CD8-positive, alpha-beta memory T cell (primary cell): ENCODE measurements at regions not wholly inside any gene's neighbourhood (a gene's known extent, or its start where the extent isn't known, plus 50 kb on each side); places are given as distances from the start of the nearest gene placed in this dataset.

ENCODE experiments used
- CTCF ChIA-PET: fragments of 350-600 bp; sonication (Branson Sonifier 250); formaldehyde crosslinking; loops from one replicate; lab custom pipeline; 2021; ENCODE audit warnings: antibody characterized with exemption; lab: Charles Lee
- POLR2A ChIA-PET: fragments of 350-600 bp; sonication (Branson Sonifier 250); formaldehyde crosslinking; loops from one replicate; lab custom pipeline; 2021; ENCODE audit warnings: antibody characterized with exemption; lab: Charles Lee
- DNase-seq, 5 donors: peaks; one replicate each; pipeline versions ENCODE4 v3.0.0 to v3.0.0-alpha.2; 2020 to 2022; ENCODE audit warnings: mixed read lengths in 1 of 5
- H3K27ac ChIP-seq: one replicate; pipeline ENCODE4 v1.7.0; 2013; ENCODE audit warnings: low read depth, mild to moderate bottlenecking, low read length, moderate library complexity
- H3K27me3 ChIP-seq: 2 replicates; pipeline ENCODE4 v1.7.0; 2013; ENCODE audit warnings: low read length, mild to moderate bottlenecking; ENCODE audit not compliant: insufficient read depth, poor library complexity, severe bottlenecking
- H3K36me3 ChIP-seq: 2 replicates; pipeline ENCODE4 v1.7.0; 2013; ENCODE audit warnings: mild to moderate bottlenecking, low read length, moderate library complexity; ENCODE audit not compliant: insufficient read depth
- H3K4me1 ChIP-seq: 2 replicates; pipeline ENCODE4 v1.7.0; 2013; ENCODE audit warnings: mild to moderate bottlenecking, low read length, moderate library complexity; ENCODE audit not compliant: insufficient read depth
- H3K4me3 ChIP-seq: 2 replicates; pipeline ENCODE4 v1.7.0; 2013; ENCODE audit warnings: mild to moderate bottlenecking, low read length
- H3K9me3 ChIP-seq: 2 replicates; pipeline ENCODE4 v1.7.0; 2013; ENCODE audit warnings: mild to moderate bottlenecking, low read length
- H3K27ac Mint-ChIP-seq, 8 donors: one replicate each; pipeline ENCODE4 v1.8.0; 2020 to 2021; ENCODE audit warnings: mixed read lengths in 8 of 8, mild to moderate bottlenecking in 6 of 8, inconsistent platforms in 3 of 8, moderate library complexity in 3 of 8
- H3K27me3 Mint-ChIP-seq, 2 donors: one replicate each; pipeline ENCODE4 v1.8.0; 2020 to 2021; ENCODE audit warnings: mixed read lengths in 2 of 2, mild to moderate bottlenecking in 1 of 2, moderate library complexity in 1 of 2
- H3K36me3 Mint-ChIP-seq, 3 donors: one replicate each; pipeline ENCODE4 v1.8.0; 2020 to 2021; ENCODE audit warnings: mixed read lengths in 3 of 3, inconsistent platforms in 1 of 3, mild to moderate bottlenecking in 1 of 3
- H3K4me1 Mint-ChIP-seq, 3 donors: one replicate each; pipeline ENCODE4 v1.8.0; 2020 to 2021; ENCODE audit warnings: mixed read lengths in 3 of 3, inconsistent platforms in 1 of 3, mild to moderate bottlenecking in 1 of 3
- H3K4me3 Mint-ChIP-seq, 7 donors: one replicate each; pipeline ENCODE4 v1.8.0; 2020 to 2021; ENCODE audit warnings: mixed read lengths in 7 of 7, mild to moderate bottlenecking in 6 of 7, moderate library complexity in 4 of 7, inconsistent platforms in 2 of 7
- H3K9me3 Mint-ChIP-seq, 5 donors: one replicate each; pipeline ENCODE4 v1.8.0; 2020 to 2022; ENCODE audit warnings: mixed read lengths in 5 of 5, mild to moderate bottlenecking in 3 of 5, moderate library complexity in 2 of 5, inconsistent platforms in 1 of 5

- no peaks in the 10 kb centered on the region for H3K36me3 ChIP-seq
- ChIA-PET POLR2A (no interaction called here), CTCF (no interaction called here)
Observed at GRCh38 chr2:39487398-39488250, 50.5 kb upstream of the MAP4K3 start.

GRCh38 chr2:39488450-39488849 lies 51.4 kb upstream of the MAP4K3 start:
- no peak overlapping the region for H3K4me3 ChIP-seq
- H3K9me3 ChIP-seq, result no peaks in the 10 kb centered on the region
- CTCF ChIA-PET, result no interaction called here
- H3K27ac Mint-ChIP-seq, result peak overlapping the region in 1 of 8 donors; percentile 29
- no peaks in the 10 kb centered on the region for H3K36me3 Mint-ChIP-seq
- peaks cover 3 to 15% of the 10 kb centered on the region in 2 donors for H3K27me3 Mint-ChIP-seq
- no peaks in the 10 kb centered on the region for H3K9me3 Mint-ChIP-seq
- H3K27ac ChIP-seq, result no peak overlapping the region
- no peaks in the 10 kb centered on the region for H3K4me1 ChIP-seq
- no peaks in the 10 kb centered on the region for H3K27me3 ChIP-seq
- H3K4me1 Mint-ChIP-seq, result peaks cover 0 to 8% (median 5%) of the 10 kb centered on the region in 3 donors
- POLR2A ChIA-PET, result no interaction called here
- DNase-seq, result no peak
- H3K4me3 Mint-ChIP-seq, result no peak overlapping the region
- no peaks in the 10 kb centered on the region for H3K36me3 ChIP-seq

More at GRCh38 chr2:39487398-39488250, 50.5 kb upstream of the MAP4K3 start:
- peaks cover 0 to 8% (median 5%) of the 10 kb centered on the region in 3 donors for H3K4me1 Mint-ChIP-seq
- H3K27ac ChIP-seq, result no peak overlapping the region
- no peak for DNase-seq
- peaks cover 3 to 15% of the 10 kb centered on the region in 2 donors for H3K27me3 Mint-ChIP-seq
- H3K27me3 ChIP-seq, result no peaks in the 10 kb centered on the region
- no peaks in the 10 kb centered on the region for H3K9me3 Mint-ChIP-seq
- H3K4me3 Mint-ChIP-seq, result no peak overlapping the region
- H3K9me3 ChIP-seq, result no peaks in the 10 kb centered on the region
- H3K4me1 ChIP-seq, result no peaks in the 10 kb centered on the region
- no peaks in the 10 kb centered on the region for H3K36me3 Mint-ChIP-seq
- no peak overlapping the region for H3K27ac Mint-ChIP-seq
- H3K4me3 ChIP-seq, result no peak overlapping the region

GRCh38 chr2:39490586-39490985 lies 53.5 kb upstream of the MAP4K3 start:
- Histone ChIP-seq H3K36me3 (no peaks in the 10 kb centered on the region), H3K4me1 (no peaks in the 10 kb centered on the region), H3K4me3 (no peak overlapping the region), H3K9me3 (no peaks in the 10 kb centered on the region), H3K27ac (no peak overlapping the region), H3K27me3 (no peaks in the 10 kb centered on the region)
- Mint-ChIP-seq H3K27ac (no peak overlapping the region), H3K4me1 (peaks cover 0 to 8% (median 5%) of the 10 kb centered on the region in 3 donors), H3K4me3 (no peak overlapping the region), H3K27me3 (peaks cover 3 to 15% of the 10 kb centered on the region in 2 donors), H3K36me3 (peaks cover 0 to 5% (median 0%) of the 10 kb centered on the region in 3 donors), H3K9me3 (no peaks in the 10 kb centered on the region)
- POLR2A ChIA-PET, result no interaction called here
- no peak for DNase-seq
- CTCF ChIA-PET, result no interaction called here

- H3K9me3 ChIP-seq, result no peaks in the 10 kb centered on the region
- Mint-ChIP-seq H3K4me3 (no peak overlapping the region), H3K4me1 (peaks cover 0 to 8% (median 5%) of the 10 kb centered on the region in 3 donors), H3K27me3 (peaks cover 3 to 6% of the 10 kb centered on the region in 2 donors), H3K27ac (no peak overlapping the region), H3K36me3 (peaks cover 0 to 5% (median 1%) of the 10 kb centered on the region in 3 donors), H3K9me3 (no peaks in the 10 kb centered on the region)
- no peak overlapping the region for H3K4me3 ChIP-seq
- H3K36me3 ChIP-seq, result no peaks in the 10 kb centered on the region
- no peaks in the 10 kb centered on the region for H3K27me3 ChIP-seq
- ChIA-PET POLR2A (no interaction called here), CTCF (no interaction called here)
- no peak for DNase-seq
- no peaks in the 10 kb centered on the region for H3K4me1 ChIP-seq
- no peak overlapping the region for H3K27ac ChIP-seq
Observed at GRCh38 chr2:39491653-39492052, 54.6 kb upstream of the MAP4K3 start.

GRCh38 chr2:39492095-39492590 lies 55.1 kb upstream of the MAP4K3 start:
- CTCF ChIA-PET, result no interaction called here
- H3K4me3 ChIP-seq, result no peak overlapping the region

GRCh38 chr2:39492716-39493115 lies 55.6 kb upstream of the MAP4K3 start:
- Mint-ChIP-seq H3K36me3 (peaks cover 0 to 5% (median 1%) of the 10 kb centered on the region in 3 donors), H3K27me3 (peaks cover 3 to 6% of the 10 kb centered on the region in 2 donors), H3K4me3 (no peak overlapping the region), H3K9me3 (peaks cover 0 to 7% (median 0%) of the 10 kb centered on the region in 5 donors), H3K4me1 (peaks cover 0 to 8% (median 5%) of the 10 kb centered on the region in 3 donors), H3K27ac (no peak overlapping the region)
- no peak overlapping the region for H3K4me3 ChIP-seq
- H3K9me3 ChIP-seq, result no peaks in the 10 kb centered on the region
- H3K4me1 ChIP-seq, result no peaks in the 10 kb centered on the region
- POLR2A ChIA-PET, result no interaction called here
- no peaks in the 10 kb centered on the region for H3K36me3 ChIP-seq
- no peak overlapping the region for H3K27ac ChIP-seq
- no peak for DNase-seq
- CTCF ChIA-PET, result no interaction called here
- no peaks in the 10 kb centered on the region for H3K27me3 ChIP-seq

More at GRCh38 chr2:39492095-39492590, 55.1 kb upstream of the MAP4K3 start:
- DNase-seq, result no peak
- Mint-ChIP-seq H3K4me3 (no peak overlapping the region), H3K9me3 (peaks cover 0 to 3% (median 0%) of the 10 kb centered on the region in 5 donors), H3K27ac (no peak overlapping the region), H3K27me3 (peaks cover 3 to 6% of the 10 kb centered on the region in 2 donors), H3K36me3 (peaks cover 0 to 5% (median 1%) of the 10 kb centered on the region in 3 donors), H3K4me1 (peaks cover 0 to 8% (median 5%) of the 10 kb centered on the region in 3 donors)
- no peak overlapping the region for H3K27ac ChIP-seq
- H3K27me3 ChIP-seq, result no peaks in the 10 kb centered on the region
- POLR2A ChIA-PET, result no interaction called here
- H3K36me3 ChIP-seq, result no peaks in the 10 kb centered on the region
- H3K4me1 ChIP-seq, result no peaks in the 10 kb centered on the region
- H3K9me3 ChIP-seq, result no peaks in the 10 kb centered on the region

GRCh38 chr2:39494784-39495251 lies 57.7 kb upstream of the MAP4K3 start:
- no peak for DNase-seq
- H3K27ac Mint-ChIP-seq, result no peak overlapping the region
- peaks cover 3% of the 10 kb centered on the region in 2 donors for H3K27me3 Mint-ChIP-seq
- H3K4me1 Mint-ChIP-seq, result peaks cover 0 to 8% (median 5%) of the 10 kb centered on the region in 3 donors
- H3K4me3 ChIP-seq, result no peak overlapping the region
- H3K4me3 Mint-ChIP-seq, result no peak overlapping the region
- no peaks in the 10 kb centered on the region for H3K4me1 ChIP-seq
- CTCF ChIA-PET, result no interaction called here
- H3K9me3 Mint-ChIP-seq, result peaks cover 0 to 15% (median 5%) of the 10 kb centered on the region in 5 donors
- H3K36me3 ChIP-seq, result no peaks in the 10 kb centered on the region
- H3K27ac ChIP-seq, result no peak overlapping the region
- no peaks in the 10 kb centered on the region for H3K27me3 ChIP-seq
- H3K36me3 Mint-ChIP-seq, result peaks cover 0 to 5% (median 1%) of the 10 kb centered on the region in 3 donors
- H3K9me3 ChIP-seq, result no peaks in the 10 kb centered on the region
- POLR2A ChIA-PET, result no interaction called here
